GM12878 (cell line): ENCODE measurements at regions not wholly inside any gene's neighbourhood (a gene's known extent, or its start where the extent isn't known, plus 50 kb on each side); places are given as distances from the start of the nearest gene placed in this dataset.

Experiments used
- BRCA1 ChIP-seq: IDR thresholded peaks from 2 replicates; pipeline ENCODE4 v1.6.1; 2011; ENCODE audit warnings: low read depth, low read length, improper control_type of control experiment
- CHD1 ChIP-seq: IDR thresholded peaks from 2 replicates; pipeline ENCODE4 v1.6.1; 2012; ENCODE audit warnings: low read depth, low read length, improper control_type of control experiment
- ELK1 ChIP-seq: IDR thresholded peaks from 2 replicates; pipeline ENCODE4 v1.6.1; 2012; ENCODE audit warnings: low read depth, low read length, improper control_type of control experiment
- HCFC1 ChIP-seq: fragments of 150-350 bp; IDR thresholded peaks from 2 replicates; pipeline ENCODE4 v1.6.1; 2014; ENCODE audit warnings: low read length
- JUNB ChIP-seq: IDR thresholded peaks from 2 replicates; pipeline ENCODE4 v1.6.1; 2016; ENCODE audit warnings: antibody characterized with exemption, mild to moderate bottlenecking
- NFYA ChIP-seq: IDR thresholded peaks from 2 replicates; pipeline ENCODE4 v1.6.1; 2011; ENCODE audit warnings: low read depth, mild to moderate bottlenecking, low read length, improper control_type of control experiment, borderline replicate concordance
- NFYB ChIP-seq: IDR thresholded peaks from 2 replicates; pipeline ENCODE4 v1.6.1; 2011; ENCODE audit warnings: low read depth, mild to moderate bottlenecking, low read length, improper control_type of control experiment, moderate library complexity; ENCODE audit not compliant: insufficient read depth
- POLR2A ChIP-seq: IDR thresholded peaks from 2 replicates; pipeline ENCODE4 v1.6.1; 2011; ENCODE audit warnings: low read depth, mild to moderate bottlenecking, low read length
- RCOR1 ChIP-seq: conservative IDR thresholded peaks from 2 replicates; pipeline ENCODE4 v1.6.1; 2012; ENCODE audit warnings: low read depth, low read length, improper control_type of control experiment
- RELA ChIP-seq: fragments of 450-650 bp; IDR thresholded peaks from 2 replicates; pipeline ENCODE4 v1.8.0; 2014; ENCODE audit warnings: borderline replicate concordance; ENCODE audit not compliant: partially characterized antibody
- SMC3 ChIP-seq: IDR thresholded peaks from 2 replicates; pipeline ENCODE4 v1.6.1; 2011; ENCODE audit warnings: low read length, improper control_type of control experiment, borderline replicate concordance
- YY1 ChIP-seq: IDR thresholded peaks from 2 replicates; pipeline ENCODE4 v1.6.1; 2011; ENCODE audit warnings: low read depth, mild to moderate bottlenecking, low read length
- TF ChIP-seq, protein P1 (sequence below): IDR thresholded peaks from 2 replicates; pipeline ENCODE4 v1.6.1; 2012; ENCODE audit warnings: mild to moderate bottlenecking, low read depth, low read length
- TF ChIP-seq, protein P2 (sequence below), 3 experiments: IDR thresholded peaks in 2 of 3; conservative IDR thresholded peaks in 1 of 3; 2 replicates each; pipeline ENCODE4 v1.5.1; 2011; ENCODE audit warnings: low read depth in 3 of 3, low read length in 3 of 3, mild to moderate bottlenecking in 3 of 3, control low read depth in 2 of 3, moderate library complexity in 2 of 3, inconsistent platforms in 1 of 3, mixed read lengths in 1 of 3; ENCODE audit not compliant: control insufficient read depth in 2 of 3, insufficient read depth in 1 of 3; ENCODE audit errors: extremely low read depth in 1 of 3

- TF ChIP-seq BRCA1 (no peak), POLR2A (no peak), CHD1 (no peak), HCFC1 (no peak), NFYB (no peak), RCOR1 (no peak), RELA (no peak), ELK1 (no peak), NFYA (no peak), JUNB (no peak), SMC3 (no peak), YY1 (no peak)
- TF ChIP-seq, protein P1, sequence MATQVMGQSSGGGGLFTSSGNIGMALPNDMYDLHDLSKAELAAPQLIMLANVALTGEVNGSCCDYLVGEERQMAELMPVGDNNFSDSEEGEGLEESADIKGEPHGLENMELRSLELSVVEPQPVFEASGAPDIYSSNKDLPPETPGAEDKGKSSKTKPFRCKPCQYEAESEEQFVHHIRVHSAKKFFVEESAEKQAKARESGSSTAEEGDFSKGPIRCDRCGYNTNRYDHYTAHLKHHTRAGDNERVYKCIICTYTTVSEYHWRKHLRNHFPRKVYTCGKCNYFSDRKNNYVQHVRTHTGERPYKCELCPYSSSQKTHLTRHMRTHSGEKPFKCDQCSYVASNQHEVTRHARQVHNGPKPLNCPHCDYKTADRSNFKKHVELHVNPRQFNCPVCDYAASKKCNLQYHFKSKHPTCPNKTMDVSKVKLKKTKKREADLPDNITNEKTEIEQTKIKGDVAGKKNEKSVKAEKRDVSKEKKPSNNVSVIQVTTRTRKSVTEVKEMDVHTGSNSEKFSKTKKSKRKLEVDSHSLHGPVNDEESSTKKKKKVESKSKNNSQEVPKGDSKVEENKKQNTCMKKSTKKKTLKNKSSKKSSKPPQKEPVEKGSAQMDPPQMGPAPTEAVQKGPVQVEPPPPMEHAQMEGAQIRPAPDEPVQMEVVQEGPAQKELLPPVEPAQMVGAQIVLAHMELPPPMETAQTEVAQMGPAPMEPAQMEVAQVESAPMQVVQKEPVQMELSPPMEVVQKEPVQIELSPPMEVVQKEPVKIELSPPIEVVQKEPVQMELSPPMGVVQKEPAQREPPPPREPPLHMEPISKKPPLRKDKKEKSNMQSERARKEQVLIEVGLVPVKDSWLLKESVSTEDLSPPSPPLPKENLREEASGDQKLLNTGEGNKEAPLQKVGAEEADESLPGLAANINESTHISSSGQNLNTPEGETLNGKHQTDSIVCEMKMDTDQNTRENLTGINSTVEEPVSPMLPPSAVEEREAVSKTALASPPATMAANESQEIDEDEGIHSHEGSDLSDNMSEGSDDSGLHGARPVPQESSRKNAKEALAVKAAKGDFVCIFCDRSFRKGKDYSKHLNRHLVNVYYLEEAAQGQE, result no peak
- TF ChIP-seq, protein P2, sequence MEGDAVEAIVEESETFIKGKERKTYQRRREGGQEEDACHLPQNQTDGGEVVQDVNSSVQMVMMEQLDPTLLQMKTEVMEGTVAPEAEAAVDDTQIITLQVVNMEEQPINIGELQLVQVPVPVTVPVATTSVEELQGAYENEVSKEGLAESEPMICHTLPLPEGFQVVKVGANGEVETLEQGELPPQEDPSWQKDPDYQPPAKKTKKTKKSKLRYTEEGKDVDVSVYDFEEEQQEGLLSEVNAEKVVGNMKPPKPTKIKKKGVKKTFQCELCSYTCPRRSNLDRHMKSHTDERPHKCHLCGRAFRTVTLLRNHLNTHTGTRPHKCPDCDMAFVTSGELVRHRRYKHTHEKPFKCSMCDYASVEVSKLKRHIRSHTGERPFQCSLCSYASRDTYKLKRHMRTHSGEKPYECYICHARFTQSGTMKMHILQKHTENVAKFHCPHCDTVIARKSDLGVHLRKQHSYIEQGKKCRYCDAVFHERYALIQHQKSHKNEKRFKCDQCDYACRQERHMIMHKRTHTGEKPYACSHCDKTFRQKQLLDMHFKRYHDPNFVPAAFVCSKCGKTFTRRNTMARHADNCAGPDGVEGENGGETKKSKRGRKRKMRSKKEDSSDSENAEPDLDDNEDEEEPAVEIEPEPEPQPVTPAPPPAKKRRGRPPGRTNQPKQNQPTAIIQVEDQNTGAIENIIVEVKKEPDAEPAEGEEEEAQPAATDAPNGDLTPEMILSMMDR (IDR thresholded peaks at IDR 0.05 in 2 of 3, conservative IDR thresholded peaks at IDR 0.05 in 1 of 3; ENCODE audit: control insufficient read depth in 2 of 3, extremely low read depth in 1 of 3, insufficient read depth in 1 of 3, low read depth in 3 of 3, low read length in 3 of 3), result no peak
These were observed 660.6 kb upstream of the ADGRL4 start for GRCh38 chr1:79667166-79667565.
